GM12878 (cell line): ENCODE measurements at regions not wholly inside any gene's neighbourhood (a gene's known extent, or its start where the extent isn't known, plus 50 kb on each side); places are given as distances from the start of the nearest gene placed in this dataset.

Experiments used
- ATAC-seq: fragments of 200-7000 bp; cut with Tn5 transposase; 3 replicates; pipeline ENCODE4 v1.9.1; 2020; ENCODE audit warnings: mild to moderate bottlenecking, moderate library complexity
- BruUV-seq: library from RNA; stranded (reverse); fragments of 400-500 nt; replicated peaks from 2 replicates; lab custom pipeline; 2021; lab: Mats Ljungman, UMichigan
- CTCF ChIA-PET: fragments of 300-600 bp; sonication (Branson Sonifier 250); formaldehyde crosslinking; extraction: SDS; loops from one replicate; lab custom pipeline; 2021; ENCODE audit warnings: inconsistent platforms; lab: Yijun Ruan, JAX
- POLR2A ChIA-PET: fragments of 350-600 bp; formaldehyde crosslinking; extraction: SDS; loops from one replicate; lab custom pipeline; 2021; ENCODE audit warnings: inconsistent platforms; lab: Charles Lee
- RAD21 ChIA-PET: fragments of 300-600 bp; sonication (Branson Sonifier 250); formaldehyde crosslinking; loops from one replicate; lab custom pipeline; 2023; ENCODE audit warnings: antibody characterized with exemption; ENCODE audit not compliant: unreplicated experiment; lab: Charles Lee
- SMC1A ChIA-PET: fragments of 300-600 bp; sonication (Branson Sonifier 250); formaldehyde crosslinking; loops from one replicate; lab custom pipeline; 2023; ENCODE audit not compliant: unreplicated experiment, uncharacterized antibody; lab: Charles Lee
- DNase-seq: peaks from one replicate; pipeline ENCODE4 v3.0.0-alpha.2; 2011; ENCODE audit warnings: low read depth, low spot score
- FAIRE-seq: peaks from 3 replicates; lab custom pipeline; 2011; peaks lifted over from hg19 to GRCh38; lab: Jason Lieb, UNC
- H2AFZ ChIP-seq: 2 replicates; pipeline ENCODE4 v1.6.0; 2011; ENCODE audit warnings: low read depth, low read length, control low read depth; ENCODE audit not compliant: control insufficient read depth
- H3K27ac ChIP-seq: 2 replicates; pipeline ENCODE4 v1.5.1; 2011; ENCODE audit warnings: control low read depth; ENCODE audit not compliant: control insufficient read depth, insufficient read depth
- H3K27me3 ChIP-seq, 2 experiments: replicated peaks in 1 of 2; 2 replicates each; pipeline versions ENCODE4 v1.6.0 to v1.6.1; 2011; ENCODE audit warnings: low read length in 1 of 2; ENCODE audit not compliant: control insufficient read depth in 2 of 2, insufficient read depth in 2 of 2
- H3K36me3 ChIP-seq, 2 experiments: 2 replicates each; pipeline ENCODE4 v1.5.1; 2011; ENCODE audit warnings: low read length in 1 of 2; ENCODE audit not compliant: control insufficient read depth in 2 of 2, insufficient read depth in 2 of 2
- H3K4me1 ChIP-seq: 2 replicates; pipeline ENCODE4 v1.6.1; 2011; ENCODE audit warnings: mild to moderate bottlenecking, low read length, moderate library complexity, mixed read lengths; ENCODE audit not compliant: control insufficient read depth, insufficient read depth
- H3K4me2 ChIP-seq: 2 replicates; pipeline ENCODE4 v1.6.0; 2011; ENCODE audit warnings: control low read depth; ENCODE audit not compliant: control insufficient read depth, insufficient read depth
- H3K4me3 ChIP-seq: fragments of 200-600 bp; sonication (generic); 2 replicates; pipeline ENCODE4 v1.5.1; 2016
- H3K79me2 ChIP-seq: 2 replicates; pipeline ENCODE4 v1.6.0; 2011; ENCODE audit warnings: low read length; ENCODE audit not compliant: control insufficient read depth, insufficient read depth
- H3K9ac ChIP-seq: 2 replicates; pipeline ENCODE4 v1.8.0; 2011; ENCODE audit warnings: low read length, control low read depth, mixed read lengths; ENCODE audit not compliant: control insufficient read depth, insufficient read depth
- H3K9me3 ChIP-seq: replicated peaks from 3 replicates; pipeline ENCODE4 v1.5.1; 2011; ENCODE audit warnings: mild to moderate bottlenecking, low read length; ENCODE audit not compliant: control insufficient read depth, insufficient read depth
- H4K20me1 ChIP-seq: 2 replicates; pipeline ENCODE4 v1.6.0; 2011; ENCODE audit not compliant: control insufficient read depth, insufficient read depth
- ATF7 ChIP-seq: fragments of 450-650 bp; IDR thresholded peaks from 2 replicates; pipeline ENCODE4 v1.6.1; 2016; ENCODE audit warnings: low read depth, mild to moderate bottlenecking
- ESRRA ChIP-seq: IDR thresholded peaks from 2 replicates; pipeline ENCODE4 v1.6.1; 2012; ENCODE audit warnings: mild to moderate bottlenecking, low read length, improper control_type of control experiment
- NFIC ChIP-seq: IDR thresholded peaks from 2 replicates; pipeline ENCODE4 v1.6.1; 2012; ENCODE audit warnings: low read depth, mild to moderate bottlenecking, inconsistent platforms, low read length, moderate library complexity
- NFYA ChIP-seq: IDR thresholded peaks from 2 replicates; pipeline ENCODE4 v1.6.1; 2011; ENCODE audit warnings: low read depth, mild to moderate bottlenecking, low read length, improper control_type of control experiment, borderline replicate concordance
- NFYB ChIP-seq: IDR thresholded peaks from 2 replicates; pipeline ENCODE4 v1.6.1; 2011; ENCODE audit warnings: low read depth, mild to moderate bottlenecking, low read length, improper control_type of control experiment, moderate library complexity; ENCODE audit not compliant: insufficient read depth
- RAD51 ChIP-seq: fragments of 450-650 bp; IDR thresholded peaks from 2 replicates; pipeline ENCODE4 v1.6.1; 2016; ENCODE audit warnings: moderate library complexity, mild to moderate bottlenecking, inconsistent platforms
- RB1 ChIP-seq: fragments of 450-650 bp; formaldehyde crosslinking; IDR thresholded peaks from 2 replicates; pipeline ENCODE4 v1.6.1; 2017; ENCODE audit warnings: mild to moderate bottlenecking, borderline replicate concordance
- SPI1 ChIP-seq: IDR thresholded peaks from 2 replicates; pipeline ENCODE4 v1.6.1; 2011; ENCODE audit warnings: low read depth, mild to moderate bottlenecking, low read length, moderate library complexity, borderline replicate concordance; ENCODE audit not compliant: insufficient read depth
- STAT3 ChIP-seq: IDR thresholded peaks from 2 replicates; pipeline ENCODE4 v1.6.1; 2011; ENCODE audit warnings: low read depth, low read length, improper control_type of control experiment
- WRNIP1 ChIP-seq: IDR thresholded peaks from 2 replicates; pipeline ENCODE4 v1.6.1; 2011; ENCODE audit warnings: low read depth, low read length, improper control_type of control experiment, borderline replicate concordance
- ZNF384 ChIP-seq: IDR thresholded peaks from 2 replicates; pipeline ENCODE4 v1.6.1; 2012; ENCODE audit warnings: low read depth, mild to moderate bottlenecking, low read length, improper control_type of control experiment, borderline replicate concordance
- WGBS: methylation state at CpG from one replicate; pipeline ENCODE4 v1.1.6; 2016; ENCODE audit warnings: low lambda C conversion rate; ENCODE audit not compliant: insufficient replicate concordance, insufficient coverage; ENCODE audit errors: missing lambda C conversion rate; 5-methylcytosine and 5-hydroxymethylcytosine counted together
- in situ Hi-C: fragments of 300-500 bp; cut with MboI; formaldehyde crosslinking; loops from 9 replicates; pipeline ENCODE4 v1.14.3; 2018; ENCODE audit warnings: mixed read lengths
- intact Hi-C: fragments of 100-400 bp; cut with micrococcal nuclease; formaldehyde crosslinking; loops from one replicate; pipeline ENCODE4 v1.14.2; 2022; ENCODE audit not compliant: unreplicated experiment
- TF ChIP-seq, protein P1 (sequence below): IDR thresholded peaks from 2 replicates; pipeline ENCODE4 v1.6.1; 2011; ENCODE audit warnings: borderline replicate concordance, low read depth, mild to moderate bottlenecking, moderate library complexity, low read length; ENCODE audit not compliant: insufficient read depth, poor library complexity, severe bottlenecking
- TF ChIP-seq, protein P2 (sequence below): fragments of 450-650 bp; IDR thresholded peaks from 2 replicates; pipeline ENCODE4 v1.6.1; 2016; ENCODE audit warnings: mild to moderate bottlenecking

DNA sequence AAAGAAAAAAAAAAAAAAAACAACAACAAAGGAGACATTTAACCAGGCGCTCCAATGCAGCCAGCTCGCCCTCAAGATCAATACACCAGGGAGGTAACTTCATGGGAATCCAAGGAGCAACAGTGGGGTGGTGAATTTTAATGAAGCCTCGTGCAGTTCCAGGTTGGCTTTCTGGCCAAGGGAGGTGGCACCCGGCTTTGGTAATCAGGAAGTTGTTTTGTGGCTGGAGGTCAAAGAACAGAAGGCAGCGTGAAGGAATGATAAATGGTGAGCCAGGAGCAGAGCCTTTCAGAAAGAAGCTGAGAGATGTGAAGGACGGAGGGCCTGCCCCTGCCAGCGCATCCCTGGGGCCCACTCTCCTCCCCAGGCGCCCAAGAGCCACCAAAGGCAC is 188.2 kb upstream of the TSC22D1 start:
- Histone ChIP-seq H3K27me3 (no peaks in the 10 kb centered on the region), H3K9ac (no peak overlapping the region), H3K4me3 (no peak overlapping the region), H3K4me1 (peaks cover 24% of the 10 kb centered on the region)
- RAD21 ChIA-PET, result interaction anchor here (1.1 kb wide), 1 partner anchor 104 kb away, joined by 3 read pairs; no protein-coding TSS in a partner anchor
- BruUV-seq, result no TSS peak
- POLR2A ChIA-PET, result interaction anchor here (0.6 kb wide), 2 partner anchors 186 to 247 kb away, joined by 3 to 5 read pairs; no protein-coding TSS in a partner anchor
- no peak for FAIRE-seq
- in situ Hi-C loops (no loop called here), intact Hi-C loops (no loop called here)
- CTCF ChIA-PET, result no interaction called here
- no peak for DNase-seq
- TF ChIP-seq ZNF384 (0 out of 2 replicates have a peak, but pooled peaks have one; percentile 31), WRNIP1 (no peak)
- TF ChIP-seq, all 136 proteins: peak for 1
- Histone ChIP-seq H3K9me3 (no peaks in the 10 kb centered on the region), H3K36me3 (no peaks in the 10 kb centered on the region), H2AFZ (peak overlapping the region; percentile 24; the same call in 1 of the 2 replicates), H3K27ac (no peak overlapping the region), H3K79me2 (no peaks in the 10 kb centered on the region), H4K20me1 (no peaks in the 10 kb centered on the region), H3K4me2 (0 out of 2 replicates have a peak overlapping the region, but pooled peaks have one; percentile 17)
- SMC1A ChIA-PET, result no interaction called here
- peak; percentile 18 for ATAC-seq
- 15% methylated on average over 8 of the region's 8 CpGs for WGBS

DNA sequence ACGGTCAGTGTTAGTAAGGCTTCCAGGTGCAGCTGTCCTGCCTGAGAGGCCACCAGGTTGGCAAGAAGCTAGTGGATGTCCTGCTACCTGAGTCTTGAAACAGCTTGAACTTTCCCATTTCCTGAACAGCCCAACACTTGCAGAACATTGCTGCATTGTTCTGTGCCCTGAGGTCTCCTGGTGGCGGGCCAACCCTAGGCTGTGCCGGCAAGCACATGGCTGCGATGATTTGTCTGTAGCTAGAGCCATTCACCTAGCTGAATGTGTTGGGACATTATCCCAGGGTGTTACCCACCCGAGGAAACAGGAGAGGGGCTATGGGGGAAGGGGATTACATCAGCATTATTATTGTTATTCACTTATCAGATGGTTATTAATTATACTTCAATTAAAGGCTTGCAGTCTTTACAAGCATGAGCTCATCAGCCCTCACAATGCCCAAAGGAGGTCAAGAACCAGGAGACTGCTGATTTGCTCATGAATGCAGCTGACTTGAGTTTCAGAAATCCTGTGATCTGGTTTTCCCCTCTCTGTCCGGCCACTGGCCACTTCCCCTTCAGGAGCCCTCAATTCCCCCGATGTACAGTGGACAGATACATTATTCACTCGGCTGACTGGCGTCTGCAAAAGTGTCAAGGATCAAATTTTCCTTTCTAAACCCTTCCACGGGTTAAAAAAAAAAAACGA is 187.6 kb upstream of the TSC22D1 start:
- intact Hi-C loops (no loop called here), in situ Hi-C loops (no loop called here)
- Histone ChIP-seq H3K9ac (no peak overlapping the region), H3K4me1 (peaks cover 19% of the 10 kb centered on the region), H3K27me3 (no peaks in the 10 kb centered on the region), H3K4me3 (no peak overlapping the region), H3K36me3 (no peaks in the 10 kb centered on the region), H3K9me3 (no peaks in the 10 kb centered on the region), H3K4me2 (0 out of 2 replicates have a peak overlapping the region, but pooled peaks have one; percentile 17), H3K27ac (no peak overlapping the region), H3K79me2 (no peaks in the 10 kb centered on the region), H4K20me1 (no peaks in the 10 kb centered on the region), H2AFZ (no peak overlapping the region)
- ChIA-PET CTCF (no interaction called here), SMC1A (interaction anchor here (1.1 kb wide), 1 partner anchor 11 kb away, joined by 4 read pairs; no protein-coding TSS in a partner anchor), POLR2A (interaction anchor here (0.6 kb wide), 2 partner anchors 187 to 246 kb away, joined by 3 to 5 read pairs; no protein-coding TSS in a partner anchor), RAD21 (interaction anchor here (1.1 kb wide), 1 partner anchor 105 kb away, joined by 3 read pairs; no protein-coding TSS in a partner anchor)
- ATAC-seq (peak; percentile 82), FAIRE-seq (no peak), DNase-seq (no peak)
- 39% methylated on average over 10 of the region's 11 CpGs for WGBS
- no TSS peak for BruUV-seq
- TF ChIP-seq, protein P1, sequence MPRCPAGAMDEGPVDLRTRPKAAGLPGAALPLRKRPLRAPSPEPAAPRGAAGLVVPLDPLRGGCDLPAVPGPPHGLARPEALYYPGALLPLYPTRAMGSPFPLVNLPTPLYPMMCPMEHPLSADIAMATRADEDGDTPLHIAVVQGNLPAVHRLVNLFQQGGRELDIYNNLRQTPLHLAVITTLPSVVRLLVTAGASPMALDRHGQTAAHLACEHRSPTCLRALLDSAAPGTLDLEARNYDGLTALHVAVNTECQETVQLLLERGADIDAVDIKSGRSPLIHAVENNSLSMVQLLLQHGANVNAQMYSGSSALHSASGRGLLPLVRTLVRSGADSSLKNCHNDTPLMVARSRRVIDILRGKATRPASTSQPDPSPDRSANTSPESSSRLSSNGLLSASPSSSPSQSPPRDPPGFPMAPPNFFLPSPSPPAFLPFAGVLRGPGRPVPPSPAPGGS, result no peak
- peak; percentile 84; the same call in 1 of the 2 replicates for TF ChIP-seq SPI1
- no peak for TF ChIP-seq STAT3
- no peak for TF ChIP-seq RB1
- TF ChIP-seq NFIC, result no peak
- no peak for TF ChIP-seq NFYA
- TF ChIP-seq ATF7, result peak; percentile 46; the same call in 1 of the 2 replicates
- TF ChIP-seq, protein P2, sequence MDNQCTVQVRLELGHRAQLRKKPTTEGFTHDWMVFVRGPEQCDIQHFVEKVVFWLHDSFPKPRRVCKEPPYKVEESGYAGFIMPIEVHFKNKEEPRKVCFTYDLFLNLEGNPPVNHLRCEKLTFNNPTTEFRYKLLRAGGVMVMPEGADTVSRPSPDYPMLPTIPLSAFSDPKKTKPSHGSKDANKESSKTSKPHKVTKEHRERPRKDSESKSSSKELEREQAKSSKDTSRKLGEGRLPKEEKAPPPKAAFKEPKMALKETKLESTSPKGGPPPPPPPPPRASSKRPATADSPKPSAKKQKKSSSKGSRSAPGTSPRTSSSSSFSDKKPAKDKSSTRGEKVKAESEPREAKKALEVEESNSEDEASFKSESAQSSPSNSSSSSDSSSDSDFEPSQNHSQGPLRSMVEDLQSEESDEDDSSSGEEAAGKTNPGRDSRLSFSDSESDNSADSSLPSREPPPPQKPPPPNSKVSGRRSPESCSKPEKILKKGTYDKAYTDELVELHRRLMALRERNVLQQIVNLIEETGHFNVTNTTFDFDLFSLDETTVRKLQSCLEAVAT, result no peak
- TF ChIP-seq RAD51, result no peak
- TF ChIP-seq ESRRA, result no peak
- TF ChIP-seq ZNF384, result no peak
- no peak for TF ChIP-seq NFYB
